T-cell (primary cell): ENCODE measurements at regions not wholly inside any gene's neighbourhood (a gene's known extent, or its start where the extent isn't known, plus 50 kb on each side); places are given as distances from the start of the nearest gene placed in this dataset.

ENCODE experiments used
- ATAC-seq, 4 experiments: fragments of 200-7000 bp in 3 of 4; fragments of 150-1000 bp in 1 of 4; cut with Tn5 transposase; replicated peaks in 1 of 4; 1 replicate in 3 of 4; 2 replicates in 1 of 4; pipeline ENCODE4 v1.10.0; 2021; ENCODE audit warnings: moderate library complexity in 3 of 4, mild to moderate bottlenecking in 2 of 4, moderate number of reproducible peaks in 1 of 4
- CTCF ChIA-PET, 2 donors: fragments of 300-600 bp; sonication (Branson Sonifier 250); formaldehyde crosslinking; loops; one replicate each; lab custom pipeline; 2022; ENCODE audit warnings: antibody characterized with exemption in 2 of 2; lab: Charles Lee
- POLR2A ChIA-PET, 2 donors: fragments of 300-600 bp; sonication (Branson Sonifier 250); formaldehyde crosslinking; loops; one replicate each; lab custom pipeline; 2022; ENCODE audit warnings: antibody characterized with exemption in 2 of 2; lab: Charles Lee
- DNase-seq, 35 experiments: peaks; one replicate each; pipeline versions ENCODE4 v3.0.0 to v3.0.0-alpha.2; 2013 to 2023
- H3K27ac ChIP-seq: one replicate; pipeline ENCODE4 v1.5.1; 2013; ENCODE audit warnings: low read length
- H3K27me3 ChIP-seq, 2 experiments: replicated peaks in 1 of 2; 1 replicate in 1 of 2; 2 replicates in 1 of 2; pipeline versions ENCODE4 v1.6.1 to v1.7.0; 2013; ENCODE audit warnings: low read length in 1 of 2, mixed read lengths in 1 of 2; ENCODE audit not compliant: control insufficient read depth in 2 of 2, insufficient read depth in 2 of 2; ENCODE audit errors: extremely low read depth in 1 of 2
- H3K36me3 ChIP-seq, 2 donors: 1 replicate in 1 of 2; 2 replicates in 1 of 2; pipeline versions ENCODE4 v1.6.1 to v1.7.0; 2013; ENCODE audit warnings: low read length in 1 of 2; ENCODE audit not compliant: control insufficient read depth in 2 of 2, insufficient read depth in 1 of 2; ENCODE audit errors: extremely low read depth in 1 of 2
- H3K4me1 ChIP-seq, 2 experiments: 1 replicate in 1 of 2; 2 replicates in 1 of 2; pipeline versions ENCODE4 v1.6.1 to v1.7.0; 2013; ENCODE audit warnings: low read length in 2 of 2, mixed read lengths in 1 of 2; ENCODE audit not compliant: insufficient read depth in 2 of 2, control insufficient read depth in 1 of 2; ENCODE audit errors: extremely low read depth in 1 of 2
- H3K4me3 ChIP-seq, 2 donors: 1 replicate in 1 of 2; 2 replicates in 1 of 2; pipeline versions ENCODE4 v1.5.1 to v1.7.0; 2013; ENCODE audit warnings: mild to moderate bottlenecking in 2 of 2, low read length in 1 of 2, moderate library complexity in 1 of 2; ENCODE audit not compliant: control insufficient read depth in 1 of 2; ENCODE audit errors: extremely low read depth in 1 of 2
- H3K9me3 ChIP-seq: 2 replicates; pipeline ENCODE4 v1.7.0; 2013
- H3K27ac Mint-ChIP-seq, 2 donors: one replicate each; pipeline ENCODE4 v1.8.0; 2020 to 2021; ENCODE audit warnings: mild to moderate bottlenecking in 2 of 2, mixed read lengths in 2 of 2
- H3K27me3 Mint-ChIP-seq, 2 donors: one replicate each; pipeline ENCODE4 v1.8.0; 2021 to 2022; ENCODE audit warnings: mixed read lengths in 2 of 2
- H3K36me3 Mint-ChIP-seq: one replicate; pipeline ENCODE4 v1.8.0; 2021; ENCODE audit warnings: mixed read lengths
- H3K4me1 Mint-ChIP-seq, 3 donors: one replicate each; pipeline ENCODE4 v1.8.0; 2020 to 2022; ENCODE audit warnings: mixed read lengths in 3 of 3, mild to moderate bottlenecking in 1 of 3
- H3K4me3 Mint-ChIP-seq, 3 donors: one replicate each; pipeline ENCODE4 v1.8.0; 2020 to 2022; ENCODE audit warnings: mild to moderate bottlenecking in 3 of 3, mixed read lengths in 3 of 3, moderate library complexity in 3 of 3
- H3K9me3 Mint-ChIP-seq, 3 donors: one replicate each; pipeline ENCODE4 v1.8.0; 2020 to 2022; ENCODE audit warnings: mixed read lengths in 3 of 3
- WGBS: methylation state at CpG from one replicate; pipeline ENCODE4 v1.1.5; 2013; ENCODE audit warnings: missing lambda C conversion rate; ENCODE audit not compliant: insufficient coverage; 5-methylcytosine and 5-hydroxymethylcytosine counted together

- no CpG with 5 or more reads among the region's 2 CpGs for WGBS
- no peaks in the 10 kb centered on the region for H3K36me3 ChIP-seq
- no peak overlapping the region for H3K27ac ChIP-seq
- DNase-seq (no peak), ATAC-seq (no peak)
- Mint-ChIP-seq H3K4me1 (no peaks in the 10 kb centered on the region), H3K27me3 (no peaks in the 10 kb centered on the region), H3K27ac (no peak overlapping the region), H3K9me3 (peaks cover 0 to under 1% (median 0%) of the 10 kb centered on the region in 3 donors), H3K4me3 (no peak overlapping the region), H3K36me3 (no peaks in the 10 kb centered on the region)
- H3K27me3 ChIP-seq = no peaks in the 10 kb centered on the region
- H3K4me1 ChIP-seq = no peaks in the 10 kb centered on the region
- POLR2A ChIA-PET = no interaction called here
- H3K4me3 ChIP-seq = no peak overlapping the region
- no peaks in the 10 kb centered on the region for H3K9me3 ChIP-seq
- CTCF ChIA-PET = interaction anchor here in 1 of 2 donors (0.6 kb wide), 1 partner anchor 17 kb away, joined by 4 read pairs; no protein-coding TSS in a partner anchor
These were observed 1900.8 kb downstream of the MRPL39 start for GRCh38 chr21:23706431-23706830.

GRCh38 chr21:23699402-23699801, 1907.9 kb downstream of the MRPL39 start:
- CTCF ChIA-PET = no interaction called here
- H3K9me3 ChIP-seq = no peaks in the 10 kb centered on the region
- H3K9me3 Mint-ChIP-seq = peaks cover 8 to 20% (median 8%) of the 10 kb centered on the region in 3 donors
- peaks cover 5% of the 10 kb centered on the region for H3K36me3 Mint-ChIP-seq
- H3K4me3 ChIP-seq = no peak overlapping the region
- no peak overlapping the region for H3K27ac Mint-ChIP-seq
- no CpG with 5 or more reads among the region's 2 CpGs for WGBS
- no peaks in the 10 kb centered on the region for H3K4me1 ChIP-seq
- DNase-seq (no peak), ATAC-seq (no peak)
- H3K36me3 ChIP-seq = no peaks in the 10 kb centered on the region
- POLR2A ChIA-PET = no interaction called here
- H3K27ac ChIP-seq = no peak overlapping the region
- no peaks in the 10 kb centered on the region for H3K4me1 Mint-ChIP-seq
- H3K4me3 Mint-ChIP-seq = no peak overlapping the region
- H3K27me3 Mint-ChIP-seq = no peaks in the 10 kb centered on the region
- no peaks in the 10 kb centered on the region for H3K27me3 ChIP-seq

- H3K9me3 ChIP-seq = no peaks in the 10 kb centered on the region
- H3K4me3 ChIP-seq = no peak overlapping the region
- H3K4me1 ChIP-seq = no peaks in the 10 kb centered on the region
- H3K27me3 ChIP-seq = no peaks in the 10 kb centered on the region
- Mint-ChIP-seq H3K9me3 (peaks cover 8 to 20% (median 8%) of the 10 kb centered on the region in 3 donors), H3K4me1 (no peaks in the 10 kb centered on the region), H3K27me3 (no peaks in the 10 kb centered on the region), H3K4me3 (no peak overlapping the region), H3K36me3 (peaks cover 5% of the 10 kb centered on the region), H3K27ac (no peak overlapping the region)
- CTCF ChIA-PET = interaction anchor here (0.6 kb wide), 2 partner anchors 36 to 281 kb away, joined by 3 to 10 read pairs; no protein-coding TSS in a partner anchor
- DNase-seq (no peak), ATAC-seq (no peak)
- POLR2A ChIA-PET = interaction anchor here (0.5 to 0.6 kb wide), 2 partner anchors 19 to 669 kb away, joined by 3 to 8 read pairs; no protein-coding TSS in a partner anchor
- H3K27ac ChIP-seq = no peak overlapping the region
- WGBS = no CpG with 5 or more reads among the region's 1 CpG
- no peaks in the 10 kb centered on the region for H3K36me3 ChIP-seq
These were observed 1908.7 kb downstream of the MRPL39 start for GRCh38 chr21:23698619-23699018.

GRCh38 chr21:23695443-23695842, 1911.8 kb downstream of the MRPL39 start:
- Mint-ChIP-seq H3K9me3 (peaks cover 8 to 11% (median 8%) of the 10 kb centered on the region in 3 donors), H3K36me3 (peaks cover 5% of the 10 kb centered on the region), H3K4me3 (no peak overlapping the region), H3K27me3 (no peaks in the 10 kb centered on the region), H3K4me1 (no peaks in the 10 kb centered on the region), H3K27ac (no peak overlapping the region)
- 67% methylated on average over 1 of the region's 5 CpGs for WGBS
- H3K27me3 ChIP-seq = no peaks in the 10 kb centered on the region
- no peak for DNase-seq
- ChIA-PET POLR2A (no interaction called here), CTCF (interaction anchor here in 1 of 2 donors (0.7 kb wide), 1 partner anchor 22 kb away, joined by 4 read pairs; no protein-coding TSS in a partner anchor)
- no peaks in the 10 kb centered on the region for H3K36me3 ChIP-seq
- H3K4me3 ChIP-seq = no peak overlapping the region
- no peak for ATAC-seq
- H3K9me3 ChIP-seq = no peaks in the 10 kb centered on the region
- H3K27ac ChIP-seq = no peak overlapping the region
- no peaks in the 10 kb centered on the region for H3K4me1 ChIP-seq

GRCh38 chr21:23694390-23694789, 1912.9 kb downstream of the MRPL39 start:
- Mint-ChIP-seq H3K27ac (no peak overlapping the region), H3K4me3 (no peak overlapping the region), H3K4me1 (no peaks in the 10 kb centered on the region), H3K27me3 (no peaks in the 10 kb centered on the region), H3K9me3 (peaks cover 2 to 5% (median 4%) of the 10 kb centered on the region in 3 donors), H3K36me3 (peaks cover 2% of the 10 kb centered on the region)
- Histone ChIP-seq H3K27me3 (no peaks in the 10 kb centered on the region), H3K36me3 (no peaks in the 10 kb centered on the region), H3K9me3 (no peaks in the 10 kb centered on the region), H3K4me1 (no peaks in the 10 kb centered on the region), H3K27ac (no peak overlapping the region), H3K4me3 (no peak overlapping the region)
- POLR2A ChIA-PET = no interaction called here
- DNase-seq = no peak
- ATAC-seq = no peak
- CTCF ChIA-PET = no interaction called here

GRCh38 chr21:23690316-23690715, 1917.0 kb downstream of the MRPL39 start:
- DNase-seq = no peak
- Mint-ChIP-seq H3K9me3 (peaks cover 0 to 2% (median 0%) of the 10 kb centered on the region in 3 donors), H3K36me3 (no peaks in the 10 kb centered on the region), H3K27me3 (peaks cover 0 to 3% of the 10 kb centered on the region in 2 donors), H3K4me3 (no peak overlapping the region), H3K4me1 (no peaks in the 10 kb centered on the region), H3K27ac (no peak overlapping the region)
- ATAC-seq = no peak
- Histone ChIP-seq H3K4me1 (no peaks in the 10 kb centered on the region), H3K4me3 (no peak overlapping the region), H3K27ac (no peak overlapping the region), H3K27me3 (no peaks in the 10 kb centered on the region), H3K36me3 (no peaks in the 10 kb centered on the region), H3K9me3 (no peaks in the 10 kb centered on the region)
- POLR2A ChIA-PET = interaction anchor here in 1 of 2 donors (0.5 kb wide), 1 partner anchor 175 kb away, joined by 3 read pairs; no protein-coding TSS in a partner anchor
- 0% methylated on average over 1 of the region's 3 CpGs for WGBS
- CTCF ChIA-PET = interaction anchor here in 1 of 2 donors (0.6 kb wide), 1 partner anchor 443 kb away, joined by 6 read pairs; no protein-coding TSS in a partner anchor
